ENCODE measurements at regions not wholly inside any gene's neighbourhood (a gene's known extent, or its start where the extent isn't known, plus 50 kb on each side); places are given as distances from the start of the nearest gene placed in this dataset.
"Not testable (repeated sequence)": the region's sequence is repeated elsewhere in the genome, so short reads cannot be mapped to it uniquely, and the experiment has no call there.

DNA sequence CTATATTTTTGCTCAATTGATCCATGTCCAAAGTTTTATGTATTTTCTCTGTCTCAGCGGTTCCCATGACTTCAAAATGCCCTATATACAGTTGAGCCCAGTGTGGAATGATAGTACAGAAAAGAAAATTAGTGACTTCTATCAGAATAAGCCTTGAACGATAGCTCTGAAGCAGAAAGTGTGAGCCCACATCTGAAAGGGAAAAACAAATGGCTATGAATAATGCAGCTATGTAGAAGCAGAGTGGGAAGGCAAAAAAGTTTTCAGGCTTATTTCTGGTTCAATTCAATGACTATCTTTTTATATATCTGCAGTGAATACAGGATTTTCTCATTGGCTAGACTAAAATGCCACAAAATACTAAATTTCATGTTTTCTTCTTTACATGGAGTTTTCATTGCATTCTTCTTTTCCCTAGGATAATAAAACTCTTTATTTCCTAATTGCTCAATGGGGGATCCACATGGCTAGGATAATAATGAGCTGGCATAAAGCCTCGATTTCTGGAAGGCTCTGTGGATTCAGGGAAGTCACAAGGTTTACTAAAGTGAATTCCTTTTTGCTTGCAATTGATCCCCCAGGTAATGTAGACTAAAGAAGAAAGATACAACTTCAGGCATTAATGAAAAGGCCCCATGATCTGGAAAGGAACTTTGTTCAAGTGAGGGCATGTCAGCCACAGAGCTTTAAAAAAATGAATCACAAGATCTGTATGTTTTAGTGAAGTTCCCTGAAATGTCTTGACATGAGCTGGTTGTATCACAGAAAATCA is 377.0 kb upstream of the RIOK2 start:
- Histone ChIP-seq H3K4me3 (ENCODE audit: low read length) (no peak overlapping the region), H3K9me3 (replicated peaks; ENCODE audit: low read length) (no peaks in the 10 kb centered on the region), H3K36me3 (ENCODE audit: insufficient read depth, low read length) (no peaks in the 10 kb centered on the region), H3K4me2 (ENCODE audit: low read length) (no peak overlapping the region), H3K4me1 (ENCODE audit: control insufficient read depth, insufficient read depth, low read length) (peaks cover 7% of the 10 kb centered on the region), H3K9ac (ENCODE audit: low read depth, low read length) (no peak overlapping the region), H3K27me3 (ENCODE audit: control insufficient read depth, insufficient read depth, low read length) (no peaks in the 10 kb centered on the region)

DNA sequence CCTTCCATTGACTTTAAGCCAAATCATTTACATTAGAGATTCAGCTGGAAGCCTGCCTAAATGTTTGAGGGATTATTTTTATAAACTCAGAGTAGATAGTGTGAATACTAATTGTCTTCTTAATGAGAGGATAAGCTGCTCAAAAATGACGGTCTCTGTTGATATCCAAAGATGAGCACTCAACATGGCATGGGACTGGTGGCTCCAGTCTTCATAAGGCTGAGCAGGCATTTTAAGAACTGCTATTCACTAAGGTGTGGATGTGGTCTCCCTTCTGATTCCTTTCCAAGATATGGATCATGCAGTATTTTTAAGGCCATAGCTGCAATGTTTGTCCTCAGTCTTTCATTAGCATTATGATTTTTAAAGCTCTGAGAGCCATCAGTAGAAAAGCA is 377.5 kb upstream of the RIOK2 start:
- Histone ChIP-seq H3K4me1 (ENCODE audit: control insufficient read depth, insufficient read depth, low read length) (peaks cover 1% of the 10 kb centered on the region), H3K4me3 (ENCODE audit: low read length) (no peak overlapping the region), H3K36me3 (ENCODE audit: insufficient read depth, low read length) (no peaks in the 10 kb centered on the region), H3K9ac (ENCODE audit: low read depth, low read length) (no peak overlapping the region), H3K4me2 (ENCODE audit: low read length) (no peak overlapping the region), H3K27me3 (ENCODE audit: control insufficient read depth, insufficient read depth, low read length) (no peaks in the 10 kb centered on the region), H3K9me3 (replicated peaks; ENCODE audit: low read length) (no peaks in the 10 kb centered on the region)

DNA sequence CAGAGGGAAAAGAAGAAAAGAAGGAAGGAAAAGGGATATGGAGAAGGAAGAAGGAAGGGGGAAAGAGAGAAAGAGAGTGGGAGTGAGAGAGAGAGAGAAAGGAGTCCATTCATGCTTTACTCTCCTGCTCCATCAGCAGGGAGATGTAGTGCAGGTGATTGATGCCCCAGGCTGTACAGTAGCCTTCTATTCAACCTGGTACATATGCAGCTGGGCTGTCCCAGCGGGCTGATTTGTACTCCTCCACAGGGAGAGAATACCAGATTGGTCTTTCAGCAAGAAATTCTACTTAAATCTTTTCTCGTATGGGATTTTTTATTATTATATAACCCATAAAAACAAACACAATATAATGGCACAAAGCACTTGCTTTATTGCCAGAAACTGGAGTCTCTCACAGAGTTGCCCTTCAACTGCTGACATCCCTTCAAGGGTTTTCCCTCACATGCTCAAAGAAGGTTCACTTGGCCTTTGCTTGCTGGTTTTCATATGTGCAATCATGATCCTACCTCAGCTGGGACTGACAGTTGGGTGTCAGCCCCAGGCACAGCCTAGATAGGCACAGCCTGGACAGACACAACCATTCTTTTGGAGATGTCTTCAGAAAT is 380.1 kb upstream of the RIOK2 start:
- no peaks in the 10 kb centered on the region for H3K36me3 ChIP-seq (ENCODE audit: insufficient read depth, low read length)
- no peaks in the 10 kb centered on the region for H3K9me3 ChIP-seq (replicated peaks; ENCODE audit: low read length)
- no peak overlapping the region for H3K9ac ChIP-seq (ENCODE audit: low read depth, low read length)
- no peak overlapping the region for H3K4me2 ChIP-seq (ENCODE audit: low read length)
- H3K4me1 ChIP-seq (ENCODE audit: control insufficient read depth, insufficient read depth, low read length): peaks cover 2% of the 10 kb centered on the region
- no peak overlapping the region for H3K4me3 ChIP-seq (ENCODE audit: low read length)
- H3K27me3 ChIP-seq (ENCODE audit: control insufficient read depth, insufficient read depth, low read length): no peaks in the 10 kb centered on the region

DNA sequence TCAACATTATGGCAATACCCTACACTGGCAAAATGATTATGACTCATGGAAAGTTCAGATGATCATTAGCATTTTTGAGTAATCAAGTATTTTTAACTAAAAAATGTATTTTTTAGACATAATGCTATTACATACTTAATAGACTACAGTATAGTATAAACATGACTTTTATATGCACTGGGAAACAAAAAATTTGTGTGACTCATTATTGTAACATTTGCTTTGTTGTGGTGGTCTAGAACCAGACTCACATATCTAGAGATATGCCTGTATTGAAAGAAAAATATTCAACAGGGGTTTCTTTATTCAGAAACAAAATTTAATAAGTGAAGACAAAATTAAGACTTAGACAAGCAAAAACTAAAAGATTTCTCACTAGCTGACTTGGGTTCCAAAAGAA is 385.3 kb upstream of the RIOK2 start:
- Histone ChIP-seq H3K27me3 (ENCODE audit: control insufficient read depth, insufficient read depth, low read length) (no peaks in the 10 kb centered on the region), H3K9me3 (replicated peaks; ENCODE audit: low read length) (peaks cover 4% of the 10 kb centered on the region), H3K36me3 (ENCODE audit: insufficient read depth, low read length) (no peaks in the 10 kb centered on the region), H3K4me3 (ENCODE audit: low read length) (no peak overlapping the region), H3K9ac (ENCODE audit: low read depth, low read length) (no peak overlapping the region), H3K4me1 (ENCODE audit: control insufficient read depth, insufficient read depth, low read length) (peaks cover 4% of the 10 kb centered on the region), H3K4me2 (ENCODE audit: low read length) (no peak overlapping the region)

DNA sequence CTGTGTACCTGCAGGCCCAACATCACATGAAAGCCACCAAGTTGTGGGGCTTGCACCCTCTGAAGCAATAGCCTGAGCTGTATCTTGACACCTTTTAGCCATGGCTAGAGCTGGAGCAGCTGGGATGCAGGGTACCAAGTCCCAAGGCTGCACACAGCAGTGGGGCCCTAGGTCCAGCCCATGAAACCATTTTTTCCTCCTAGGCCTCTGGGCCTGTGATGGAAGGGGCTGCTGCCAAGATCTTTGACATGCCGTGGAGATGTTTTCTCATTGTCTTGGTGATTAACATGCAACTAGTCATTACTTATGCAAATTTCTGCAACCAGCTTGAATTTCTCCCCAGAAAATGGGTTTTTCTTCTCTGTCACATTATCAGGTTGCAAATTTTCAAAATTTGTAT is 387.2 kb upstream of the RIOK2 start:
- no peak overlapping the region for H3K4me2 ChIP-seq (ENCODE audit: low read length)
- no peaks in the 10 kb centered on the region for H3K36me3 ChIP-seq (ENCODE audit: insufficient read depth, low read length)
- peaks cover 4% of the 10 kb centered on the region for H3K9me3 ChIP-seq (replicated peaks; ENCODE audit: low read length)
- H3K9ac ChIP-seq (ENCODE audit: low read depth, low read length): no peak overlapping the region
- no peak overlapping the region for H3K4me3 ChIP-seq (ENCODE audit: low read length)
- no peaks in the 10 kb centered on the region for H3K27me3 ChIP-seq (ENCODE audit: control insufficient read depth, insufficient read depth, low read length)
- H3K4me1 ChIP-seq (ENCODE audit: control insufficient read depth, insufficient read depth, low read length): peaks cover 4% of the 10 kb centered on the region

DNA sequence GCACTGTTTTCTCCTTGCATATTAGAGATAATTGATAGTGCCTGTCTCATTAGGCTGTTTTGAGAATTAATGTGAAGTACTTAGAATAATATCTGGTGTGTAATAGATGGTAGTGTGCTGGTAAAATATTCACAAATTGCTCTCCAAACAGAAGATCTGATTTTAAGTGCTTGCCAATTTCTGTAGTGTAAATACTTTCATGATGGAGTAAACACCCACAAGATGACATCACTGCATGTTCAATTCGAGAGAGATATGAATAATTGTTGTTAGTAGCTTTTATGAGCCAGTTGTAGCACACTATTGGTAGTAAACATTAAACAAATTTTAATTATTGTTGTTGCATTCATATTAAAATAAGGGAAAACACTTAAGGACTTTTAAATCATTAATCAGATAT is 392.3 kb upstream of the RIOK2 start:
- H3K36me3 ChIP-seq (ENCODE audit: insufficient read depth, low read length): no peaks in the 10 kb centered on the region
- no peak overlapping the region for H3K4me3 ChIP-seq (ENCODE audit: low read length)
- H3K27me3 ChIP-seq (ENCODE audit: control insufficient read depth, insufficient read depth, low read length): no peaks in the 10 kb centered on the region
- H3K4me1 ChIP-seq (ENCODE audit: control insufficient read depth, insufficient read depth, low read length): no peaks in the 10 kb centered on the region
- no peak overlapping the region for H3K9ac ChIP-seq (ENCODE audit: low read depth, low read length)
- no peak overlapping the region for H3K4me2 ChIP-seq (ENCODE audit: low read length)
- no peaks in the 10 kb centered on the region for H3K9me3 ChIP-seq (replicated peaks; ENCODE audit: low read length)

DNA sequence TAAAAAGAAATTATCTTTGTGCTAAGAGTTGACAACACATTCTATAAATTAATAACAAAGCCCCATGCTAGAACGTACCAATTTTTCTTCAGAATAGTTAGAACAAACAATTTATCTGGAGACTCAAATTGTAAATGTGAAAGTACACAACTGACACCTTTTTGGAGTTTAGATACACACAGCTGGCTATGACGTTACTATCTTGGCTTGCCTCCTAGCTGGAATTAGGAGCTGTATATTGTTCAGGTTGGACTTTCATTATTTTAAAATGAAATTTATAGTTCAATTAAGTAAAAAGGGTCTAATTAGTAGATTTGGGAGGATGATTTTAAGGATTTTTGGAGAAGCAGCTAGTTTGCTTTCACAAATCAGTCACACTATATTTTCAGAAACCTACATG is 393.9 kb upstream of the RIOK2 start:
- Histone ChIP-seq H3K36me3 (ENCODE audit: insufficient read depth, low read length) (no peaks in the 10 kb centered on the region), H3K27me3 (ENCODE audit: control insufficient read depth, insufficient read depth, low read length) (no peaks in the 10 kb centered on the region), H3K9me3 (replicated peaks; ENCODE audit: low read length) (no peaks in the 10 kb centered on the region), H3K4me3 (ENCODE audit: low read length) (no peak overlapping the region), H3K4me1 (ENCODE audit: control insufficient read depth, insufficient read depth, low read length) (no peaks in the 10 kb centered on the region), H3K9ac (ENCODE audit: low read depth, low read length) (no peak overlapping the region), H3K4me2 (ENCODE audit: low read length) (no peak overlapping the region)

DNA sequence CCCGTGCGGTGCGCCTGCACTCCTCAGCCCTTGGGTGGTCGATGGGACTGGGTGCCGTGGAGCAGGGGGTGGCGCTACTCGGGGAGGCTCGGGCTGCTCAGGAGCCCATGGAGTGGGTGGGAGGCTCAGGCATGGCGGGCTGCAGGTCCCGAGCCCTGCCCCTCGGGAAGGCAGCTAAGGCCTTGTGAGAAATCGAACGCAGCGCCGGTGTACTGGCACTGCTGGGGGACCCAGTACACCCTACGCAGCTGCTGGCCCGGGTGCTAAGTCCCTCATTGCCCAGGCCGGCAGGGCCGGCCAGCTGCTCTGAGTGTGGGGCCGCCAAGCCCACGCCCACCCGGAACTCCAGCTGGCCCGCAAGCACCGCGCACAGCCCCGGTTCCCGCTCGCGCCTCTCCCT is 396.9 kb upstream of the RIOK2 start:
- H3K9me3 ChIP-seq (replicated peaks; ENCODE audit: low read length); H3K36me3 ChIP-seq (ENCODE audit: insufficient read depth, low read length): not testable (repeated sequence)

DNA sequence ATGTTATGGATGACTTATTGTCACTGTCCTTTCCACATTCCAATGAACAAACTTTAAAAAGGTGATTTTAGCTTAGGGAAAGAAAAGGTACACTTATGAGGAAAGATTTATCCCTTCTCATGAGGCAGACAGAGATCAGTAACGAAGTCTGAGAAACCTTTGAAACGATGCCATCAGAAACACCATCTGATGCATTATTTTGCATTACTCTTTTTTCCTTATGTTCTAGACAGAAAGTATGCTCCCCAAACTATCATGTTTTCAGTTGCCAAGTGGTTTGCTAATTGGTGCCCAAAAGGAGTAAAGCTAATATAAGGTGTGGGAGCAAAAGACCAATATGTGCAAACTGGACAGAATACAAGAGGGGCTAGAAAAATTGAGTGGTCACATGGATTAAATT is 397.7 kb upstream of the RIOK2 start:
- no peak overlapping the region for H3K9ac ChIP-seq (ENCODE audit: low read depth, low read length)
- H3K4me1 ChIP-seq (ENCODE audit: control insufficient read depth, insufficient read depth, low read length): no peaks in the 10 kb centered on the region
- H3K4me2 ChIP-seq (ENCODE audit: low read length): no peak overlapping the region
- no peak overlapping the region for H3K4me3 ChIP-seq (ENCODE audit: low read length)
- no peaks in the 10 kb centered on the region for H3K36me3 ChIP-seq (ENCODE audit: insufficient read depth, low read length)
- H3K9me3 ChIP-seq (replicated peaks; ENCODE audit: low read length): no peaks in the 10 kb centered on the region
- H3K27me3 ChIP-seq (ENCODE audit: control insufficient read depth, insufficient read depth, low read length): no peaks in the 10 kb centered on the region

More for the DNA sequence above, 396.9 kb upstream of the RIOK2 start:
- not testable (repeated sequence) for H3K4me2 ChIP-seq (ENCODE audit: low read length); H3K9ac ChIP-seq (ENCODE audit: low read depth, low read length); H3K4me3 ChIP-seq (ENCODE audit: low read length); H3K27me3 ChIP-seq (ENCODE audit: control insufficient read depth, insufficient read depth, low read length); H3K4me1 ChIP-seq (ENCODE audit: control insufficient read depth, insufficient read depth, low read length)

DNA sequence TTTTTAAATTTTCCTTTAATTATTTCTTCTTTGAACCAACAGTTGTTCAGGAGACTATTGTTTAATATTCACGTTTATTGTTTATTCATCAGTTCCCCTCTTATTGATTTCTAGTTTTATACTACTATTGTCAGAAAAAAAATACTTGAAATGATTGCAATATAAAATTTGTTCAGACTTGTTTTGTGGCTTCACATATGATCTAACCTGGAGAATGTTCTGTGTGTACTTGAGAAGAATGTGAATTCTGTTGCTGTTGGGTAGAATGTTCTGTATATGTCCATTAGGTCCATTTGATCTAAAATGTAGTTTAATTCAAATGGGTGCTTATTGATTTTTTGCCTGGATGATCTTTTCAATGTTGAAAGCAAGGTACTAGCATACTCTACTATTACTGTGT is 408.7 kb upstream of the RIOK2 start:
- Histone ChIP-seq H3K9me3 (replicated peaks; ENCODE audit: low read length) (no peaks in the 10 kb centered on the region), H3K36me3 (ENCODE audit: insufficient read depth, low read length) (no peaks in the 10 kb centered on the region), H3K27me3 (ENCODE audit: control insufficient read depth, insufficient read depth, low read length) (no peaks in the 10 kb centered on the region)

DNA sequence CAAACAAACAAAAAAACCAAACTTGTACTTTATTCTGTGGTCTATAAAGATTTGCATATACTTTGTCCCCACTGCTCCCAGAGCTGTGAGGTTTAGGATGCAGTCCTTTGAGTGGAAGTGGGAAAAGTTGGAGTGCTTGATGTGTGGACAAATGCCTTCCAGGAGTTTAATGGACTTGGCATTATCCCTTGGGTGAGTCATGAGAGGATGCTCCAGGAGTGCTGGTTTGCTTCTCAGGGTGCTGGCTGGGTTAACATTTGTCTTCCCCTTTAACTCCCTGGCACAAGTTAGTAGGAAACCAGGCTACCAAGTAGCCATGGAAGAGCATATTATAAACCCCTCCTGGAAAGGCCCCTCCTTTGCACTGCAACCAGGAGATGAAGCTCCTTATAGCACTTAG is 417.4 kb upstream of the RIOK2 start:
- H3K9ac ChIP-seq (ENCODE audit: low read depth, low read length): no peak overlapping the region
- peaks cover 7% of the 10 kb centered on the region for H3K9me3 ChIP-seq (replicated peaks; ENCODE audit: low read length)
- H3K36me3 ChIP-seq (ENCODE audit: insufficient read depth, low read length): no peaks in the 10 kb centered on the region

More for the DNA sequence above, 408.7 kb upstream of the RIOK2 start:
- Histone ChIP-seq H3K4me1 (ENCODE audit: control insufficient read depth, insufficient read depth, low read length) (no peaks in the 10 kb centered on the region), H3K4me3 (ENCODE audit: low read length) (no peak overlapping the region), H3K9ac (ENCODE audit: low read depth, low read length) (no peak overlapping the region), H3K4me2 (ENCODE audit: low read length) (no peak overlapping the region)

DNA sequence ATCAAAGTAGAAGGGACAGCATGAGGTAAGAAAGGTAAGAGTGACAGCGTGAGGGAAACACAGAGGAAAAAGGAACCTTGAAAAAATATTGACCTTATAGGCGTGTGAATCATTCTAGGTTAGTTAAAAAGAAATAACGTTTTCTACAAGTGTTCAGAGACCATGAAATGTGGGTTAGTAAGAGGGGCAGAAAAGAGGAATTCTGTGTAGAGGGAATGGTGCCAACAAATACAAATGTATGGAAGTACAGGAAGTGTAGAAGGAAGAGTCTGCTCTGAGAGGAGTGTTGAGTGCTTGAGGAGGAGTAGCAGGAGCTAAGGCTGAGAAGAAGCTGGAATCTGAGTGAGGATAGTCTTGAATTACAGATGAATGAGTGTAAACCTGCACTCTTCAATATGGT is 418.6 kb upstream of the RIOK2 start:
- no peak overlapping the region for H3K9ac ChIP-seq (ENCODE audit: low read depth, low read length)
- no peaks in the 10 kb centered on the region for H3K36me3 ChIP-seq (ENCODE audit: insufficient read depth, low read length)
- H3K9me3 ChIP-seq (replicated peaks; ENCODE audit: low read length): peaks cover 7% of the 10 kb centered on the region
- H3K27me3 ChIP-seq (ENCODE audit: control insufficient read depth, insufficient read depth, low read length): no peaks in the 10 kb centered on the region
- no peak overlapping the region for H3K4me3 ChIP-seq (ENCODE audit: low read length)
- H3K4me1 ChIP-seq (ENCODE audit: control insufficient read depth, insufficient read depth, low read length): no peaks in the 10 kb centered on the region
- no peak overlapping the region for H3K4me2 ChIP-seq (ENCODE audit: low read length)

More for the DNA sequence above, 417.4 kb upstream of the RIOK2 start:
- Histone ChIP-seq H3K4me1 (ENCODE audit: control insufficient read depth, insufficient read depth, low read length) (no peaks in the 10 kb centered on the region), H3K4me3 (ENCODE audit: low read length) (no peak overlapping the region), H3K27me3 (ENCODE audit: control insufficient read depth, insufficient read depth, low read length) (no peaks in the 10 kb centered on the region), H3K4me2 (ENCODE audit: low read length) (no peak overlapping the region)
